BJ (cell line): ENCODE measurements at regions not wholly inside any gene's neighbourhood (a gene's known extent, or its start where the extent isn't known, plus 50 kb on each side); places are given as distances from the start of the nearest gene placed in this dataset.

Source experiments
- CTCF ChIA-PET: fragments of 350-600 bp; formaldehyde crosslinking; extraction: SDS; loops from one replicate; lab custom pipeline; 2021; ENCODE audit warnings: antibody characterized with exemption, inconsistent platforms; lab: Yijun Ruan, JAX
- POLR2A ChIA-PET: fragments of 300-600 bp; sonication (Branson Sonifier 250); formaldehyde crosslinking; extraction: SDS; loops from one replicate; lab custom pipeline; 2021; ENCODE audit warnings: antibody characterized with exemption; lab: Charles Lee
- DNase-seq: peaks from one replicate; pipeline ENCODE4 v3.0.0-alpha.2; 2011; ENCODE audit warnings: low read depth
- H3K27me3 ChIP-seq: 2 replicates; pipeline ENCODE4 v1.6.0; 2011; ENCODE audit warnings: low read length; ENCODE audit not compliant: control insufficient read depth, insufficient read depth
- H3K36me3 ChIP-seq: 2 replicates; pipeline ENCODE4 v1.5.1; 2011; ENCODE audit warnings: low read length; ENCODE audit not compliant: control insufficient read depth, insufficient read depth
- H3K4me3 ChIP-seq: 2 replicates; pipeline ENCODE4 v1.5.1; 2011; ENCODE audit warnings: low read depth, mild to moderate bottlenecking, control low read depth, low read length
- CTCF ChIP-seq: IDR thresholded peaks from 2 replicates; pipeline ENCODE4 v1.5.1; 2011; ENCODE audit warnings: low read depth, mild to moderate bottlenecking, control low read depth, inconsistent platforms, low read length, moderate library complexity; ENCODE audit not compliant: insufficient read depth

DNA sequence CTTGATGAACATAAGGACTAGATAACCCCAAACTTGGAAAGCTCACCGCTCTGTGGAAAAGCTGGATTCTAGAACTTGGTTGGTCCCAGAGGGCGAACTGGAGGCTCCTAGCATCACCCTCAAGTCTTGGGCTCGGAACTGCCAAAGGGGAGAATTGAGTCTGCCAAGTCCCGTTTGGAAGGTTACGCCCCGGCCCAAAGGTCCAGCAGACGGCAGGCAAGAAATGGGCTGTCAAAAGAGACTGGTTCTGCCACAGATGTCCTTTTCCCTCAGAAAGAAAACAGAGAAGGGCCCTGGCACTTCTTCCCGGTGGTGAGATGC, 182.2 kb downstream of the ANAPC1 start:
- Histone ChIP-seq H3K27me3 (0 out of 2 replicates have a peak, but pooled peaks cover 3% of the 10 kb centered on the region), H3K36me3 (no peaks in the 10 kb centered on the region), H3K4me3 (no peak overlapping the region)
- ChIA-PET CTCF (interaction anchor here (0.8 to 2.3 kb wide), 6 partner anchors 10 to 889 kb away, joined by 3 to 9 read pairs (median 4); no protein-coding TSS in a partner anchor), POLR2A (no interaction called here)
- no peak for TF ChIP-seq CTCF
- DNase-seq, result no peak

- DNase-seq, result no peak
- ChIA-PET POLR2A (no interaction called here), CTCF (interaction anchor here (0.7 to 2.3 kb wide), 8 partner anchors 10 to 890 kb away, joined by 3 to 9 read pairs (median 3); no protein-coding TSS in a partner anchor)
- H3K27me3 ChIP-seq, result 0 out of 2 replicates have a peak, but pooled peaks cover 3% of the 10 kb centered on the region
- no peaks in the 10 kb centered on the region for H3K36me3 ChIP-seq
- peak; percentile 79 for TF ChIP-seq CTCF
- H3K4me3 ChIP-seq, result no peak overlapping the region
Measured at GRCh38 chr2:111702119-111702803, 181.7 kb downstream of the ANAPC1 start.

DNA sequence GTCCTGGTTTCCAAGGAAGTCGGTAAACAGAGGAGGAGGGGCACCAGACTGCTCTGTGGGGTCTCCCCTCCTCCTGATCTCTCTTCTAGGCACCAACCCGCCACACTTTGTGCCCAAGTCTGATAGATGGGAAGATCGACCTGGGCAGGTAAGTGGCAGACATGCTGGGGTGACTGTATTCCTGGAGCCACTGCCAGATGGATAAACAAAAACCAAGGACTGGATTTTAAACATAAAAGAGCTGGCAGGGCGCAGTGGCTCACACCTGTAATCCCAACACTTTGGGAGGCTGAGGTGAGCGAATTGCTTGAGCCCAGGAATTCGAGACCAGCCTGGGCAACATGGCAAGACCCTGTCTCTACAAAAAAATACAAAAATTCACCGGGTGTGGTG, 181.2 kb downstream of the ANAPC1 start:
- H3K36me3 ChIP-seq, result no peaks in the 10 kb centered on the region
- H3K27me3 ChIP-seq, result peaks cover 5% of the 10 kb centered on the region
- ChIA-PET CTCF (interaction anchor here (0.7 to 2.3 kb wide), 5 partner anchors 11 to 890 kb away, joined by 3 to 9 read pairs (median 3); no protein-coding TSS in a partner anchor), POLR2A (no interaction called here)
- H3K4me3 ChIP-seq, result no peak overlapping the region
- DNase-seq, result no peak
- TF ChIP-seq CTCF, result no peak

- no peak for TF ChIP-seq CTCF
- POLR2A ChIA-PET, result no interaction called here
- CTCF ChIA-PET, result no interaction called here
- no peak overlapping the region for H3K4me3 ChIP-seq
- DNase-seq, result no peak
- no peaks in the 10 kb centered on the region for H3K36me3 ChIP-seq
- H3K27me3 ChIP-seq, result peaks cover 6% of the 10 kb centered on the region
Measured at GRCh38 chr2:111703759-111704158, 180.2 kb downstream of the ANAPC1 start.

DNA sequence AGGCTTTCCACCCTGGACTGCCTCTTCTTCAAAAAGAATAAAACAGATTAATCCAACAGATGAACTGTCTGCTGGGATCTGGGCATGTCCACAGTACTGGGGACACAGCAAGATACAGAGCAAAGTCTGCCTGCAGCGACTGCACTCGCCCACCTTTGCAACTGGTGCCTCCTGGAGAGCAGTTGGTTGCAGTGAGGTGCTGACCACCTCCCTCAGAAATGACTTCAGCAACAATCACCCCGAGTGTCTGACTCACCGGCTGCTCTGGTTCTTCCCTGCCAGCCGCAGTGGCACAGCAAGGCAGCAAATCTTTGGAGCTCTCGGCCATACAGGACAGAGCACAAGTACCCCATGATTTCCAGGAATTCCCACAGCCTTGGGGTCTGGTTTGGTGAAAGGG, 179.7 kb downstream of the ANAPC1 start:
- H3K36me3 ChIP-seq, result no peaks in the 10 kb centered on the region
- peaks cover 6% of the 10 kb centered on the region for H3K27me3 ChIP-seq
- no peak for TF ChIP-seq CTCF
- DNase-seq, result no peak
- ChIA-PET POLR2A (no interaction called here), CTCF (no interaction called here)
- H3K4me3 ChIP-seq, result no peak overlapping the region
